ENCODE measurements at regions not wholly inside any gene's neighbourhood (a gene's known extent, or its start where the extent isn't known, plus 50 kb on each side); places are given as distances from the start of the nearest gene placed in this dataset.
"Not testable (repeated sequence)": the region's sequence is repeated elsewhere in the genome, so short reads cannot be mapped to it uniquely, and the experiment has no call there.

- DNase-seq (ENCODE audit: low read depth in 4 of 4, low spot score in 3 of 4) = no peak
Observed at GRCh38 chr5:97476852-97477534, 293.9 kb upstream of the RIOK2 start.

- DNase-seq (ENCODE audit: low read depth in 4 of 4, low spot score in 3 of 4) = no peak
Observed at GRCh38 chr5:97478483-97478882, 295.4 kb upstream of the RIOK2 start.

DNA sequence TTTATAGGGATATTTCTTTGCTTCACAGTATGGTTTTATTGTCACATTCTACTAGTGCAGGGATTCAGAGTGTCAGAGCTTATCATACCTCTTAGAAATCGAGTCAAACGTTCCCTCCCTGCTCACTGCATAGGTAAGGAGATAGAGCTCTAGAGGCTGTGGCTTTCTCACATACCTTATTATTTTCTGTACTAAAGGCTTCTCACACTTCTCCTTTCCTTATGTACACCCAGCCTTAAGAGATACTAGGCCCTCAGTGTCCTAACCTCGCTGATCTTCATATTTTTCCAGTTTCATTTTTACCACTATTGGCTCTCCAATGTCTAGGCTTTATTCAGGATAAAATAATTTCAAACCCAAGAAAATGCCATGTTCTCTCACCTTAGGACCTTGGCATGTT is 297.3 kb upstream of the RIOK2 start:
- DNase-seq (ENCODE audit: low read depth in 4 of 4, low spot score in 3 of 4) = no peak

GRCh38 chr5:97488126-97488668 is 305.1 kb upstream of the RIOK2 start:
- DNase-seq (ENCODE audit: low read depth in 4 of 4, low spot score in 3 of 4) = no peak

DNA sequence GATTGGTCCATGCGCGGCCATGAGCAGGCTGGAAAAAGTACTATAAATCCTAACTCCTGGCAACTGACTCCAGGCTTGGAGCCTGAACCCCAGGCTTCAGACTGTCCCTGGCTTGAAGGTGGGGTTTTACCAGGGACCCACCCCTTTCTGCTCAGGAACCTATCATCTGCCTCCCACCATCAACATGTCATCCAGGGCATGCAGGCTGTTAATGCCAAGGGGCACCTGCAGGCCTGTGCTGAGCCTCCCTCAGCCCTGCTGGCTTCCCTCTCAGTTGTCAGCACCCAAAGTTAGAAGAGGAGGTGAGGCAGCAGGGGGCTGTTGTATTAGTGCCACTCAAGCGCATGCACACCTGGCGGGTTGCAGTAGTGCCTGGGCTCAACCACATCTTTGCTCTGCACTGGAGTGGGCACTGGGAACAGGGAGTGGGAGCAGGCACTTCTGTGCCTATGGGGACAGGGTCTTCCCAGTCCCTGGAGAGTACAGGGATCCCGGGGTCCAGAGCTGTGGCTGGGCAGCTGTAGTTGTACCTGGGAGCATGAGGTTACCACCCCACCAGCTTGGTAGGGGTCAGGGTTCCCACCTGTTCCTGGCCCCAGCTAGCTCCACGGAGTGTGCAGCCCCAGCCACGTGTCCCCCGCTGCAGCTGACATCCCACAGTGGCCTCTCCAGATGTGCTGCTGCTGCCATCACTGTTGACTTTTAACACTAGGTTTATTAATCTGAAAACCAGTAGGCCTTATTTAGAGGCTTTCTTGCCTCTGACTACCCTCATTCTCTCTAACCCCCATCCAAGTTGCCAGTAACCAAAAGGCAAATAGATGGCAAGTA is 306.2 kb upstream of the RIOK2 start:
- DNase-seq (ENCODE audit: low read depth in 4 of 4, low spot score in 3 of 4) = no peak

DNA sequence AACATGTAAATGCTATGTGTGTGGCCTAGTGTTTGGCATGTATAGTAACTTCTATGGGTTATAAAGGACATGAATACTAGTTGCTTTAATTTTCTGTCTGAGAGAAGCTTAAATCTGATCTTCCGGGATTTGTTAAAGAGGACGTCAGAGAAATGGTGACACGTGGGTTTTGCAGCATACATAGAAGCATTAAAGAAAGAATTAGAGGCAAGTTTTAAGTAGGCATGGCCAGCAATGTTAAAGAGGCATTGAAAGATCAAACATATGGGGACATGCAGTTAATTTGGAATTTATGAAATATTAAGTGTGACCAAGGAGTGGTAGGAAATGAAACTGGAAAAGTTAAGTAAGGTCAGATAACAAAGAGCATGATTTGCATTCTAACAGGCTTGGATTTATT is 311.4 kb upstream of the RIOK2 start:
- no peak for DNase-seq (ENCODE audit: low read depth in 4 of 4, low spot score in 3 of 4)

- DNase-seq (ENCODE audit: low read depth in 4 of 4, low spot score in 3 of 4) = no peak
Observed at GRCh38 chr5:97495301-97495700, 312.3 kb upstream of the RIOK2 start.

DNA sequence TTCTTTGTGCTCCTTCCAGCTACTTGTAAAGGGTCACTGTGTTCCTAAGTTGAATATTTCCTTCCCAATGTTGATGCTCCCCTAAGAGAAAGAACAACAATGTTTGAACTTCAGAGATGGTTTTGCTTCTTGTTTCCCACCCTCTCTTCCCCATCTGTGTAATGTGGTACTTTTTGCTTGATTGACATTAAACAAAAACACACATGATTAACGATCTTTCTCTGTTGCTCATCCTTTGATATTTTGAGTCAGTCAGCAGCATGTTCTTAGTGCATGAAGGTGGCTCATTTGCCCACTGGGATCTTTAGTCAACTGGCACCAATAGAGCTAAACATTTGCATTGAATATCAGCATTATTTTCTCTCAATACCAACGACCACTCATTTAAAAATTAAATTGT is 313.0 kb upstream of the RIOK2 start:
- no peak for DNase-seq (ENCODE audit: low read depth in 4 of 4, low spot score in 3 of 4)

DNA sequence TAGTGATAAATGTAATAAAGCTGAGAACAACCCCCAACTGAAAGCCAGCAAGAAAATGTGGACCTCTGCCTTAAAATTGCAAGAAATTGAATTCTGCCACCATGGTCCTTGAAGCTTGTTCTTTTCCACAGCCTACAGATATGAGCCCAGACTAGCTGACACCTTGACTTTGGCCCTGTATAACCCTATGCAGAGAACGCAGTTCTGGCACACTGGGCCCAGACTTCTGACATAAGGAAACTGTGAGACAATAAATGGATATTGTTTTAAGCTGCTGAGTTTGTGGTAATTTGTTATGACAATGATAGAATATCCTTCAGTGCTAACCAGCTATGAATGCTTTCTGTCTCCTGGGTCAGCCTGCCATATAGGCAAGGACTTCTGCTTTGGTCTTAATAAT is 315.6 kb upstream of the RIOK2 start:
- no peak for DNase-seq (ENCODE audit: low read depth in 4 of 4, low spot score in 3 of 4)

GRCh38 chr5:97499605-97500004 is 316.6 kb upstream of the RIOK2 start:
- no peak for DNase-seq (ENCODE audit: low read depth in 4 of 4, low spot score in 3 of 4)

- no peak for DNase-seq (ENCODE audit: low read depth in 4 of 4, low spot score in 3 of 4)
Observed at GRCh38 chr5:97501286-97501964, 318.4 kb upstream of the RIOK2 start.

DNA sequence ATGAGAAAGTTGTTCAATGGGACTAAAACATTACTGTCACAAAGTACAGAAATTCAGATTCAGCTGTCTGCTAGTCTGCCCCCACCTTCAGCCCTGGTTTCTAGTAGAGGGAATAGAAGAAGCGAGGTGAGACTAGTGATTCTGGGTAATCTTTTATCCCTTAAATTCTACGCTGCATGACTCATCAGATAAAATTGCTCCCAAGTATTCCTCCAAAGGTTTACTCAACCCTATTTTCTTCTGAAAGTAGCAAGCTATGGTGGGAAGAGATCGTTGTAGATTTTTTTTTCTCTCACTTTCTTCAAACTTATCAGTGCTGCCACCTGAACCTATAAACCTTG is 318.9 kb upstream of the RIOK2 start:
- DNase-seq (ENCODE audit: low read depth in 4 of 4, low spot score in 3 of 4) = no peak

- no peak for DNase-seq (ENCODE audit: low read depth in 4 of 4, low spot score in 3 of 4)
Observed at GRCh38 chr5:97508864-97509263, 325.8 kb upstream of the RIOK2 start.

GRCh38 chr5:97519565-97519964 is 336.5 kb upstream of the RIOK2 start:
- not testable (repeated sequence) for DNase-seq (ENCODE audit: low read depth in 4 of 4, low spot score in 3 of 4)

DNA sequence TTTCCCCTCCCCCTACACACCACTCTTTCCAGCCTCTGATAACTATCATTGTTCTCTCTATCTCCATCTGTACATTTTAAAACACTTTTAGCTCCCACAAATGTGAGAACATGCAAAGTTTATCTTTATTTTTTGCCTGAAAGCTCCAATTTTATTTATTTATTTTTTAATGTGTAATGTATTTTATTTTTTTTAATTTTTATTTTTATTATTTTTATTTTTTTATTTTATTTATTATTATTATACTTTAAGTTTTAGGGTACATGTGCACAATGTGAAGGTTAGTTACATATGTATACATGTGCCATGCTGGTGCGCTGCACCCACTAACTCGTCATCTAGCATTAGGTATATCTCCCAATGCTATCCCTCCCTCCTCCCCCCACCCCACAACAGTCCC is 340.3 kb upstream of the RIOK2 start:
- DNase-seq (ENCODE audit: low read depth in 4 of 4, low spot score in 3 of 4) = not testable (repeated sequence)

DNA sequence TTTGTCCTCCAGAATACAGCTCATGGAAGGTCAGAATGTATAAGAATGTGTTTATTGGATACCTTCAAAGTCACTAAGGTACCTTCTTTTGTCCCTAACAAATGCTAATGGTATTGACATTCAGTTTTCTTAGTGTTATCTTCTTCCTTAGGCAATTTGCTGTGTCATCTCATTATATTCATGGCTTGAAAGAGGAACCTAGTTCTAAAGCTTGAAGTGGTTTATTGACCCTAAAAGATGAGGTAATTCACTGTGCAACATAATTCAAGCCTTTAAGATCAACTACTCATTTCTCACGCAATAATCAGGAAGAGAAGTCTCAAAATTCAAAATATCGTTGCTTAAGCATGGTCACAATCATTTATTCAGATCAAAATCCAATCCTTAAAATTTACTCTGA is 342.7 kb upstream of the RIOK2 start:
- DNase-seq (ENCODE audit: low read depth in 4 of 4, low spot score in 3 of 4) = no peak

- DNase-seq (ENCODE audit: low read depth in 4 of 4, low spot score in 3 of 4) = no peak
Observed at GRCh38 chr5:97528941-97529340, 345.9 kb upstream of the RIOK2 start.

DNA sequence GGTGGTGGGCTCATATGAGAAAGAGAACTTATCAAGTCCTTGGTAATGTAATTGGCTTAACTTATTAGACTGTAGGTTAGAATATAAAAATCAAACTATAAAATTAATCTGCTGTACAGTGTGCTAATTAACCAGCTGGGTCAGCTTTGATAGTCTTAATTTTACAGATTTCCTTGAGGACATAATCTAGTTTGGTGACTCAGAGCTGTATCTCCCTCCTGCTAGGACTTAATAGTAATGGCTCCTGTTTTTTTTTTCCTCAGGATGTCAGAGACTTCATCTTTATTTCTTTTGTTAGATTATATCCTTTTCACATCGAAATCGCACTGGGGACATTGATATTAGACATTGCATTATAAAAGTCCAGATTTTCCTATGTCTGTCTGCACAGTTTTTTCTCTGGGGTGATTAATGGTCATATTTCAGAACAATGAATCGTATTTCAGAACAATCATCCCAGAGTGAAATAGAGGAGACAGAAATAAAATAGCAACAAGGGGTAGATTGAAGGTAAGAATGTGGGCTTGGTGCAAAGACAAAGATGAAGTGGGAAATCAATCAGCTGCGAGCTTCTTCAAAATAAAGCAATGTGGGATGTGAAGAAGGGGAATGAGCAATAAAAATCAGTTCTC is 346.4 kb upstream of the RIOK2 start:
- DNase-seq (ENCODE audit: low read depth in 4 of 4, low spot score in 3 of 4) = no peak

GRCh38 chr5:97531549-97531948 is 348.5 kb upstream of the RIOK2 start:
- no peak for DNase-seq (ENCODE audit: low read depth in 4 of 4, low spot score in 3 of 4)

- DNase-seq (ENCODE audit: low read depth in 4 of 4, low spot score in 3 of 4) = peak; percentile 12 to 31 (median 25)
Observed at GRCh38 chr5:97534166-97534565, 351.1 kb upstream of the RIOK2 start.

GRCh38 chr5:97536683-97537082 is 353.6 kb upstream of the RIOK2 start:
- DNase-seq (ENCODE audit: low read depth in 4 of 4, low spot score in 3 of 4) = no peak

All from right renal pelvis (tissue), 4 donors.